Muscle of leg (tissue), 3 donors: ENCODE measurements at regions not wholly inside any gene's neighbourhood (a gene's known extent, or its start where the extent isn't known, plus 50 kb on each side); places are given as distances from the start of the nearest gene placed in this dataset.

ENCODE experiments used
- DNase-seq: peaks from one replicate; pipeline ENCODE4 v3.0.0; 2013
- H3K27ac ChIP-seq: one replicate; pipeline ENCODE4 v1.5.1; 2013; ENCODE audit warnings: mild to moderate bottlenecking, low read length, control low read depth
- H3K27me3 ChIP-seq: one replicate; pipeline ENCODE4 v1.6.1; 2013; ENCODE audit warnings: low read length; ENCODE audit not compliant: control insufficient read depth, insufficient read depth
- H3K36me3 ChIP-seq: one replicate; pipeline ENCODE4 v1.6.1; 2013; ENCODE audit warnings: low read length; ENCODE audit not compliant: control insufficient read depth, insufficient read depth
- H3K4me1 ChIP-seq: one replicate; pipeline ENCODE4 v1.6.1; 2013; ENCODE audit warnings: low read length; ENCODE audit not compliant: control insufficient read depth, insufficient read depth
- H3K4me3 ChIP-seq: one replicate; pipeline ENCODE4 v1.5.1; 2013; ENCODE audit warnings: low read length, control low read depth
- H3K9me3 ChIP-seq: replicated peaks from 2 replicates; pipeline ENCODE4 v1.6.1; 2013; ENCODE audit warnings: low read depth, low read length; ENCODE audit not compliant: control insufficient read depth
- whole genome bisulfite sequencing: methylation state at CpG from one replicate; pipeline ENCODE4 v1.1.5; 2013; ENCODE audit warnings: missing lambda C conversion rate; ENCODE audit not compliant: insufficient coverage; 5-methylcytosine and 5-hydroxymethylcytosine counted together

- WGBS = 57% methylated on average over 4 of the region's 4 CpGs
- DNase-seq = no peak
- Histone ChIP-seq H3K27me3 (peaks cover 35% of the 10 kb centered on the region), H3K27ac (no peak overlapping the region), H3K36me3 (no peaks in the 10 kb centered on the region), H3K9me3 (no peaks in the 10 kb centered on the region), H3K4me1 (peaks cover 2% of the 10 kb centered on the region), H3K4me3 (no peak overlapping the region)
These were observed 222.9 kb upstream of the CSF3R start for GRCh38 chr1:36705629-36706028.

- Histone ChIP-seq H3K4me1 (peaks cover 2% of the 10 kb centered on the region), H3K9me3 (no peaks in the 10 kb centered on the region), H3K4me3 (no peak overlapping the region), H3K36me3 (no peaks in the 10 kb centered on the region), H3K27ac (no peak overlapping the region), H3K27me3 (peaks cover 20% of the 10 kb centered on the region)
- peak; percentile 79 for DNase-seq
- 17% methylated on average over 17 of the region's 19 CpGs for WGBS
These were observed 221.0 kb upstream of the CSF3R start for GRCh38 chr1:36703526-36704208.

GRCh38 chr1:36702963-36703362 lies 220.2 kb upstream of the CSF3R start:
- no CpG with 5 or more reads among the region's 9 CpGs for WGBS
- Histone ChIP-seq H3K4me3 (no peak overlapping the region), H3K9me3 (no peaks in the 10 kb centered on the region), H3K4me1 (peaks cover 2% of the 10 kb centered on the region), H3K36me3 (no peaks in the 10 kb centered on the region), H3K27ac (no peak overlapping the region), H3K27me3 (peaks cover 19% of the 10 kb centered on the region)
- no peak for DNase-seq

- peaks cover 9% of the 10 kb centered on the region for H3K27me3 ChIP-seq
- peaks cover 2% of the 10 kb centered on the region for H3K4me1 ChIP-seq
- H3K36me3 ChIP-seq = no peaks in the 10 kb centered on the region
- WGBS = 47% methylated on average over 8 of the region's 10 CpGs
- no peak overlapping the region for H3K27ac ChIP-seq
- H3K9me3 ChIP-seq = no peaks in the 10 kb centered on the region
- no peak for DNase-seq
- H3K4me3 ChIP-seq = no peak overlapping the region
These were observed 216.6 kb upstream of the CSF3R start for GRCh38 chr1:36699113-36699911.

GRCh38 chr1:36697836-36698605 lies 215.3 kb upstream of the CSF3R start:
- Histone ChIP-seq H3K4me3 (no peak overlapping the region), H3K4me1 (no peaks in the 10 kb centered on the region), H3K27me3 (peaks cover 6% of the 10 kb centered on the region), H3K9me3 (no peaks in the 10 kb centered on the region), H3K27ac (no peak overlapping the region), H3K36me3 (no peaks in the 10 kb centered on the region)
- DNase-seq = no peak
- WGBS = no CpG with 5 or more reads among the region's 4 CpGs

- 70% methylated on average over 4 of the region's 6 CpGs for WGBS
- DNase-seq = no peak
- H3K9me3 ChIP-seq = no peaks in the 10 kb centered on the region
- peaks cover 6% of the 10 kb centered on the region for H3K27me3 ChIP-seq
- H3K36me3 ChIP-seq = no peaks in the 10 kb centered on the region
- H3K4me1 ChIP-seq = no peaks in the 10 kb centered on the region
- no peak overlapping the region for H3K27ac ChIP-seq
- no peak overlapping the region for H3K4me3 ChIP-seq
These were observed 213.7 kb upstream of the CSF3R start for GRCh38 chr1:36696261-36696940.

GRCh38 chr1:36693603-36694002 lies 210.9 kb upstream of the CSF3R start:
- DNase-seq = no peak
- Histone ChIP-seq H3K4me1 (no peaks in the 10 kb centered on the region), H3K4me3 (no peak overlapping the region), H3K27ac (no peak overlapping the region), H3K9me3 (no peaks in the 10 kb centered on the region), H3K27me3 (peaks cover 4% of the 10 kb centered on the region), H3K36me3 (no peaks in the 10 kb centered on the region)
- WGBS = 73% methylated on average over 10 of the region's 11 CpGs

- H3K27me3 ChIP-seq = peaks cover 2% of the 10 kb centered on the region
- WGBS = no CpG with 5 or more reads among the region's 6 CpGs
These were observed 210.4 kb upstream of the CSF3R start for GRCh38 chr1:36693161-36693525.

GRCh38 chr1:36692465-36693160 lies 209.9 kb upstream of the CSF3R start:
- H3K4me1 ChIP-seq = no peaks in the 10 kb centered on the region
- no peak overlapping the region for H3K4me3 ChIP-seq
- H3K27ac ChIP-seq = no peak overlapping the region
- H3K27me3 ChIP-seq = peaks cover 2% of the 10 kb centered on the region
- 78% methylated on average over 7 of the region's 10 CpGs for WGBS
- no peaks in the 10 kb centered on the region for H3K9me3 ChIP-seq
- H3K36me3 ChIP-seq = no peaks in the 10 kb centered on the region
- DNase-seq = no peak

More at GRCh38 chr1:36693161-36693525, 210.4 kb upstream of the CSF3R start:
- no peaks in the 10 kb centered on the region for H3K4me1 ChIP-seq
- no peaks in the 10 kb centered on the region for H3K36me3 ChIP-seq
- no peak overlapping the region for H3K27ac ChIP-seq
- no peak for DNase-seq
- no peaks in the 10 kb centered on the region for H3K9me3 ChIP-seq
- H3K4me3 ChIP-seq = no peak overlapping the region
